G401.6 (cell line): ENCODE measurements at regions not wholly inside any gene's neighbourhood (a gene's known extent, or its start where the extent isn't known, plus 50 kb on each side); places are given as distances from the start of the nearest gene placed in this dataset.
"Not testable (repeated sequence)": the region's sequence is repeated elsewhere in the genome, so short reads cannot be mapped to it uniquely, and the experiment has no call there.

ENCODE experiments used
- FAIRE-seq: peaks from 2 replicates; lab custom pipeline; 2012; peaks lifted over from hg19 to GRCh38; lab: Jason Lieb, UNC

GRCh38 chr20:48153103-48153502 lies 367.8 kb upstream of the SULF2 start:
- FAIRE-seq = no peak

DNA sequence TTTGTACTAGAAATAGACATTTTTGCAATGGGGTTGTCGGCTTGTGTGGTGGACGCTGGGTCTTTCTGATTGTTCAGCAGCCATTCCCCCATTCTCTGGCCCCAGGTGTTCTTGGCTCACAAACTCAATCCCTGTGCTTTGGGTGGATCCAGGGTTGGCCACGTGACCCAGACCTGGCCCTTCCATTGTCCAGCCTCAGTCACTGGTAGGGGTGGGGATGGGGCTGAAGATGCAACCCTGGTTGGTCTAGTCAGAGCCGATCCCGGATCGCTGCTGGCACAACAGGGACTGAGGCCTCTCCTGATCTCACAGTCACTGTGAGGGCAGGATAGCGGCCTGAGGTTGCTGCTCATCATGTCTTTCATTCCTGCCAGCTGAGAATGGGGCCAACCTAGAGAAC lies 365.3 kb upstream of the SULF2 start:
- no peak for FAIRE-seq

GRCh38 chr20:48149902-48150301 lies 364.6 kb upstream of the SULF2 start:
- no peak for FAIRE-seq

GRCh38 chr20:48148916-48149672 lies 363.8 kb upstream of the SULF2 start:
- no peak for FAIRE-seq

- FAIRE-seq = no peak
Measured at GRCh38 chr20:48148020-48148419, 362.7 kb upstream of the SULF2 start.

- no peak for FAIRE-seq
Measured at GRCh38 chr20:48147311-48147710, 362.0 kb upstream of the SULF2 start.

GRCh38 chr20:48146877-48147276 lies 361.6 kb upstream of the SULF2 start:
- no peak for FAIRE-seq

- FAIRE-seq = no peak
Measured at GRCh38 chr20:48146308-48146707, 361.0 kb upstream of the SULF2 start.

DNA sequence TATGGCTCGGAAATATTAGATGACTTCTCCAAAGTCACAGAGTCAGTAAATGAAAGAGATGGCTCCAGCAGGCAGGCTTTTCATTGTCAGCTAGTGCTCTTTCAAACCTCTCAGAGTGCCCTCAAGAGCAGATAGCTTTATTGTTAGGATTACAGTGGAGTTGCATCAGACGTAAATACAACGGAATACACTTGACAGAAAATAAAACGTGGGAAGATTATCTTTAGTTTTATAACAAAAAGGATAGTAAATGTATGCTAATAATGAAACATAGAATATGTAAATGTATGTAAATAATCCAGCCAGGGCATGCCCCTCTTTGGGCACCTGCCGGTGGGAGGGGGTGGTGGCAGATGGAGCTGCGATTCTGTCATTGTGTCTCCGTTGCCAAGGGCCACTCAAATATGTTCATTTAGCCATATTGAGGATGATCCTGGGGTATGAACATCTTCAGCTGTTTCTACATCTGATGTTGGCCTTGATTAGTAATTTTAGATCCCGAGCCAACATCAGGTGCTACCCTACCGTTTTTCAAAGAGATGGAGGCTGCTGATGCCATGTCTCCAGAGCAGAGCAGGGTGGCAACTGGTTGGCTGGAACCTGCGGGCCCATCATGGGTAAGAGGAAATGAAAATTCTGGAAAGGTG lies 358.3 kb upstream of the SULF2 start:
- no peak for FAIRE-seq

- FAIRE-seq = no peak
Measured at GRCh38 chr20:48142516-48142773, 357.2 kb upstream of the SULF2 start.

DNA sequence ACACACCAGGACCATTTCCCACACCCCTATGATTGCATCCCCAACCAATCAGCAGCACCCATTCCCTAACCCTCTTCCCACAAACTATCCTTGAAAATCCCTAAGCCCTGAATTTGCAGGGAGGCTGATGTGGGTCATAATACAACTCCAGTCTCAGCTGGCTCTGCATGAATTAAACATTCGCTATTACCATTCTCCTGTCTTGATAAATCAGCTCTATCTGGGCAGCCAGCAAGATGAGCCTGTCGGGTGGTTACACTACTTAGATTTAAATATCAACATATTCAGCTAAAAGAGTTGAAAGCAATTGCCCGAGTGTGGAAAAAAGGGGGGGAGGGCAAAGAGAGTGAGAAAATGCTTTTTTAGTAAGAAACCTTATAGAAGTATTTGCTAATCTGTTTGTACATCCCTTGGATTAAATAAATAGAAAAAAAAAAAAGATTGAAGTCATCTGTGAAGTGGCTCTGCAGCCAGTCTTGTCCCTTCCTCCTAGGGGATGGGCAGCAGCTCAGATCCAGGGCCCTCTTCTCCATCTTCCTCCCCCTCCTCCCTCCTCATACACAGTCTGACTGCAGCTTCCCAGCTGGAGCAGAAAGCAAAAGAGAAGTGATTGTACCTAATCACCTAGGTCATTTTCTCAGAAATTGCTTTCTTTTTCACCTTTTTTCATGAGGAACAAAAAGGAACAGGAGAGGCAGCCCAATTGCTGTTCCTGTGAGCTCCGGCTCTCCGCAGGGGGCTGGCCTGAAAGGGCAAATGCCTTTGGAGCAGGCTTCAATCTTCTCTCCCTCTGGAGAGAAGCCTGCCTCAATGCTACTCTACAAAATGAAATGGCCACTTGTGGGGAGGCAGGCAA lies 356.6 kb upstream of the SULF2 start:
- no peak for FAIRE-seq

DNA sequence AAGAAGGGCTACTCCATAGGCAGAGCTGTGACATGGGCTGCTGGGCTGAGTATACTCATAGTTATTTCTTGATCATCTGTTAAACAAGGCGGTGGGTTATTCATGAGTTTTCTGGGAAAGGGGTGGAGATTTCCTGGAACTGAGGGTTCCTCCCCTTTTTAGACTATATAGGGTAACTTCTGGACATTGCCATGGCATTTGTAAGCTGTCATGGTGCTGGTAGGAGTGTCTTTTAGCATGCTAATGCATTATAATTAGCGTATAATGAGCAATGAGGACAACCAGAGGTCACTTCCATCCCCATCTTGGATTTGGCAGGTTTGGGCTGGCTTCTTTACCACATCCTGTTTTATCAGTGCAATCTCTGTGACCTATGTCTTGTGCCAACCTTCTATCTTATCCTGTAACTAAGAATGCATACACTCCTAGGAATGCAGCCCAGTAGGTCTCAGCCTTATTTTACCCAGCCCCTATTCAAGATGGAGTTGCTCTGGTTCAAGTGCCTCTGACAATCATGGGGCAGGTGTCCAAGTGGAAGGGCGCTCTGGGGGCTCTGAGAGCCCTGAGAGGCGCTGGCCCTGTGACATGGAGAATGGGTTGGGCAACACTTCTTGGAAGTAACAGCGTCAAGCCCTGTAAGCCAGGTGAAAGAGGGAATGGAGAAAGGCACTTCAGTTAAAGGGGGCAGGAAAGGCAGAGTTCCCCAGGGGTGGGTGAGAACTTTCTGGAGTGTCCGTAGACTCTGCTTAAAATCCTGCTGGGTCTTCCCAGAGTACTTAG lies 354.2 kb upstream of the SULF2 start:
- no peak for FAIRE-seq

DNA sequence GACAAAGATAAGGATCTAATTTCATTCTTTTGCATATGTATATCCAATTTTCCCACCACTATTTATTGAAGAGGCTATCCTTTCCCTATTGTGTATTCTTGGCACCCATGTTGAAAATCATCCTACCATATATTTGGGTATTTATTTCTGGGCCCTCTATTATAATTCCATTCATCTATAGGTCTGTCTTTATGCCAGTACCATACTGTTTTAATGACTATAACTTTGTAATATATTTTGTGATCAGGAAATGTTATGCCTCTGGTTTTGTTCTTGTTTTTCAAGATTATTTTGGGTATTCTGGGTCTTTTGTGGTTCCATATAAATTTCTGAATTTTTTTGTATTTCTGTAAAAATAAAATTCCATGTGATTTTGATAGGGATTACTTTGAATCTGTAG lies 347.6 kb upstream of the SULF2 start:
- FAIRE-seq = no peak

GRCh38 chr20:48131581-48131980 lies 346.3 kb upstream of the SULF2 start:
- no peak for FAIRE-seq

DNA sequence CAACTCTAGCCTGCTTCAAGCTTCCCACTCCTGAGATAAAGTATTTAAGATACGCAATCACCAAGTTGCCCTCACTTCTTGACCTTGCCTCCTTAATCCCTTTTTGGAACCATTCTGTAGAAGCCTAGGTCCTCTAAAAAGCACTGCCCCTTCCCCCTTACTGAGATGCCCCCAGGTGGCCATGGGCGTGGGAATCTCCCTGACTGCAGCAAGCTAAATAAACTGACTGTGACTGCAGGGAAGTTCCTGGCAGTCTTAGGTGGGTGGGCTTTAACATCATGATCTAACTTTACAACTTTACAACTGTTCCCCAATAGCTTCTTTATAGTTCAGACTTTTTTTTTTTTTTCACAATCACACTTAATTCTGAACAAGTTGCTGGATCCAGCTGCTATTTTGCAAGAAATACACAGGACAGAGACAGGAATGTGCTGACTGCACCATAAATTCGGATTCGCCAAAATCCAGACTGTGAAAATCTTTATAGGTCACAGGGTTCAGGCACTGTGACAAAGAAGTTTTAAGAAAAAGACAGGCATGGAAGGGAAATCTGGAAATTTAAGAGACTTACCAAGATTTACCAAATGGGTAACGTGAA lies 344.2 kb upstream of the SULF2 start:
- no peak for FAIRE-seq

DNA sequence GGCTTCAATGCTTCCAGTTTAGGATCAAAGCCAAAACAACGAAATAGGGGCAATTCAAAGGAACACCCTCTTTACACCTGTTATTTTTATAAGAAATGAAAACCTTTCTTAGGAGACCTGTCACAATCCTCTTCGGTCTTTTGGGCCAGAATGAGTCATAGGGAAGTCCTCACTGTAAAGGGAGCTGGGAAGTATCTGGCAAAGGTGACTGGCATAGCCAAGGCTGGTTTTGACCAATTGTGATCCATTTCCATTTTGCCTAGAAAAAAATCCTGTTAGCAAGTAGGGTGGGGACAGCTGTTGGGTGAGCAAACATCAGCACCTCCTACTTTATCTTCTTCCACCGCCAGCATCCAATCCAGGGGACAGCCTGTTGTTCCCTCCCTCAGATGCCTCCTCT lies 343.2 kb upstream of the SULF2 start:
- no peak for FAIRE-seq

- not testable (repeated sequence) for FAIRE-seq
Measured at GRCh38 chr20:48127964-48128363, 342.7 kb upstream of the SULF2 start.

DNA sequence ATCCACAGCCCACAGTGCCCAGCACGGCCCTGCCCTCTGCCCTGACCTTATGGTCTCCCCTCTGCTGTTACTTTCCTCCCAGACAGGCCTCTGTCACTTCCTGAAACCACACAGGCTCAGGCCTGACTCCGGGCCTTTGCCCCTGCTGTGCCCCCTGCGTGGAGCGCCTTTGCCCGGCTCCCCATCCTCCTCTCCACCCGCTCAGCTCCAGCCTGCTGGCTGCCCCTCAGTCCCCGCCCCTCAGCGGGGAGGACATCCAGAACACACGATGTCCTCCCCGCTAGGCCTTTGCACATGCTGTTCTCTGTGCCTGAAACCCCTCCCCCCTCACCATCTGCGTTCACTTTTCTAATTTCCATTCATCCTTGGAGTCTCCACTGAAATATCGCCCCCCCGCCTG lies 341.9 kb upstream of the SULF2 start:
- not testable (repeated sequence) for FAIRE-seq

DNA sequence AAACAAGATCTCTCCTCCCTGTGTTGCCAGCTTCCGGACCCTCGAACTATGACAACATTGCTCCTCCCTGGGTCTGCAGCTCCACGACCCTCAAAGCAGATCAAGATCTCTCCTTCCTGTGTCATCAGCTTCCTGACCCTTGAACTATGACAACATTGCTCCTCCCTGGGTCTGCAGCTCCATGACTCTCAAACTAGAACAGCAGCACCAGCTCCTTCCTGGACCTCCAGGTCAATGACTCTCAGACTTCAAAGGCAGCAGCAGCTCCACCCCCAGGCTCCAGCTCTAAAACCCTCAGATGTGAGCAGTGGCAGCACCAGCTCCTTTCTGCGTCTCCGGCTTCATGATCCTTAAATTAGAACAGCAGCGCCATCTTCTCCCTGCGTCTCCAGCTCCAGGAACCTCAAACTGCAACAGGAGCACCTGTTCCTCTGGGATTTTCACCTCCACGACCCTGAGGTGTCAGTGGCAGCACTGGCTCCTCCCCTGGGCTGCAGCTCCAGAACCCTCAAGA lies 341.0 kb upstream of the SULF2 start:
- no peak for FAIRE-seq

GRCh38 chr20:48124960-48125359 lies 339.7 kb upstream of the SULF2 start:
- FAIRE-seq = no peak

DNA sequence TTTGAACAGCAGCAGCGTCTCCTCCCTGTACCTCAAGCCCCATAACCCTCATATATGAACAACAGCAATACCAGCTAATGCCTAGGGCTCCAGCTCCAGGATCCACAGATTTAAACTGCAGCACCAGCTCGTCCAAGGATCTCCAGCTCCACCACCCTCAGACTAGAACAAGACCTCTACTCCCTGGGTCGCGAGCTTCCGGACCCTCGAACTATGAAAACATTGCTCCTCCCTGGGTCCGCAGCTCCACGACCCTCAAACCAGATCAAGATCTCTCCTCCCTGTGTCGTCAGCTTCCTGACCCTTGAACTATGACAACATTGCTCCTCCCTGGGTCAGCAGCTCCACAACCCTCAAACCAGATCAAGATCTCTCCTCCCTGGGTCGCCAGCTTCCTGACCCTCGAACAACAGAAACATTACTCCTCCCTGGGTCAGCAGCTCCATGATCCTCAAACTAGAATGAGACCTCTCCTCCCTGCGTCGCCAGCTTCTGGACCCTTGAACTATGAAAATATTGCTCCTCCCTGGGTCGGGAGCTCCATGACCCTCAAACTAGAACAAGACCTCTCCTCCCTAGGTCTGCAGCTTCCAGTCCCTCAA lies 339.0 kb upstream of the SULF2 start:
- no peak for FAIRE-seq

- no peak for FAIRE-seq
Measured at GRCh38 chr20:48120120-48120519, 334.8 kb upstream of the SULF2 start.
